H1 (cell line): ENCODE measurements at regions not wholly inside any gene's neighbourhood (a gene's known extent, or its start where the extent isn't known, plus 50 kb on each side); places are given as distances from the start of the nearest gene placed in this dataset.

Experiments
- ATF2 ChIP-seq: IDR thresholded peaks from 2 replicates; pipeline ENCODE4 v1.6.1; 2012; ENCODE audit warnings: low read length, inconsistent platforms
- CHD2 ChIP-seq: IDR thresholded peaks from 2 replicates; pipeline ENCODE4 v1.6.1; 2012; ENCODE audit warnings: low read length, improper control_type of control experiment
- MAFK ChIP-seq: IDR thresholded peaks from 2 replicates; pipeline ENCODE4 v1.6.1; 2012; ENCODE audit warnings: low read depth, mild to moderate bottlenecking, improper control_type of control experiment, low read length
- NANOG ChIP-seq: IDR thresholded peaks from 2 replicates; pipeline ENCODE4 v1.6.1; 2011; ENCODE audit warnings: low read length, low read depth, mild to moderate bottlenecking, inconsistent platforms; ENCODE audit not compliant: insufficient read depth, poor library complexity, severe bottlenecking
- POLR2A ChIP-seq, 2 experiments: IDR thresholded peaks; 1 replicate in 1 of 2; 2 replicates in 1 of 2; pipeline ENCODE4 v1.6.1; 2011; ENCODE audit warnings: low read depth in 2 of 2, low read length in 2 of 2, mild to moderate bottlenecking in 2 of 2; ENCODE audit errors: control extremely low read depth in 1 of 2
- RAD21 ChIP-seq, 2 experiments: IDR thresholded peaks in 1 of 2; conservative IDR thresholded peaks in 1 of 2; 2 replicates each; pipeline ENCODE4 v1.6.1; 2011; ENCODE audit warnings: low read depth in 2 of 2, low read length in 2 of 2, improper control_type of control experiment in 1 of 2, inconsistent platforms in 1 of 2, mild to moderate bottlenecking in 1 of 2, moderate library complexity in 1 of 2
- TEAD4 ChIP-seq: IDR thresholded peaks from 2 replicates; pipeline ENCODE4 v1.6.1; 2012; ENCODE audit warnings: low read depth, low read length, inconsistent platforms, mixed read lengths
- ZNF274 ChIP-seq: IDR thresholded peaks from 2 replicates; pipeline ENCODE4 v1.7.0; 2012; ENCODE audit warnings: low read length, borderline replicate concordance; ENCODE audit errors: extremely low read depth
- TF ChIP-seq, protein P1 (sequence below): fragments of 300-600 bp; sonication (generic); IDR thresholded peaks from 2 replicates; pipeline ENCODE4 v1.7.1; 2012; ENCODE audit warnings: low read length, moderate library complexity, mild to moderate bottlenecking, inconsistent platforms; ENCODE audit not compliant: insufficient replicate concordance
- TF ChIP-seq, protein P2 (sequence below): IDR thresholded peaks from 2 replicates; pipeline ENCODE4 v1.6.1; 2011; ENCODE audit warnings: low read depth, mild to moderate bottlenecking, low read length; ENCODE audit not compliant: insufficient read depth

- TF ChIP-seq, protein P1, sequence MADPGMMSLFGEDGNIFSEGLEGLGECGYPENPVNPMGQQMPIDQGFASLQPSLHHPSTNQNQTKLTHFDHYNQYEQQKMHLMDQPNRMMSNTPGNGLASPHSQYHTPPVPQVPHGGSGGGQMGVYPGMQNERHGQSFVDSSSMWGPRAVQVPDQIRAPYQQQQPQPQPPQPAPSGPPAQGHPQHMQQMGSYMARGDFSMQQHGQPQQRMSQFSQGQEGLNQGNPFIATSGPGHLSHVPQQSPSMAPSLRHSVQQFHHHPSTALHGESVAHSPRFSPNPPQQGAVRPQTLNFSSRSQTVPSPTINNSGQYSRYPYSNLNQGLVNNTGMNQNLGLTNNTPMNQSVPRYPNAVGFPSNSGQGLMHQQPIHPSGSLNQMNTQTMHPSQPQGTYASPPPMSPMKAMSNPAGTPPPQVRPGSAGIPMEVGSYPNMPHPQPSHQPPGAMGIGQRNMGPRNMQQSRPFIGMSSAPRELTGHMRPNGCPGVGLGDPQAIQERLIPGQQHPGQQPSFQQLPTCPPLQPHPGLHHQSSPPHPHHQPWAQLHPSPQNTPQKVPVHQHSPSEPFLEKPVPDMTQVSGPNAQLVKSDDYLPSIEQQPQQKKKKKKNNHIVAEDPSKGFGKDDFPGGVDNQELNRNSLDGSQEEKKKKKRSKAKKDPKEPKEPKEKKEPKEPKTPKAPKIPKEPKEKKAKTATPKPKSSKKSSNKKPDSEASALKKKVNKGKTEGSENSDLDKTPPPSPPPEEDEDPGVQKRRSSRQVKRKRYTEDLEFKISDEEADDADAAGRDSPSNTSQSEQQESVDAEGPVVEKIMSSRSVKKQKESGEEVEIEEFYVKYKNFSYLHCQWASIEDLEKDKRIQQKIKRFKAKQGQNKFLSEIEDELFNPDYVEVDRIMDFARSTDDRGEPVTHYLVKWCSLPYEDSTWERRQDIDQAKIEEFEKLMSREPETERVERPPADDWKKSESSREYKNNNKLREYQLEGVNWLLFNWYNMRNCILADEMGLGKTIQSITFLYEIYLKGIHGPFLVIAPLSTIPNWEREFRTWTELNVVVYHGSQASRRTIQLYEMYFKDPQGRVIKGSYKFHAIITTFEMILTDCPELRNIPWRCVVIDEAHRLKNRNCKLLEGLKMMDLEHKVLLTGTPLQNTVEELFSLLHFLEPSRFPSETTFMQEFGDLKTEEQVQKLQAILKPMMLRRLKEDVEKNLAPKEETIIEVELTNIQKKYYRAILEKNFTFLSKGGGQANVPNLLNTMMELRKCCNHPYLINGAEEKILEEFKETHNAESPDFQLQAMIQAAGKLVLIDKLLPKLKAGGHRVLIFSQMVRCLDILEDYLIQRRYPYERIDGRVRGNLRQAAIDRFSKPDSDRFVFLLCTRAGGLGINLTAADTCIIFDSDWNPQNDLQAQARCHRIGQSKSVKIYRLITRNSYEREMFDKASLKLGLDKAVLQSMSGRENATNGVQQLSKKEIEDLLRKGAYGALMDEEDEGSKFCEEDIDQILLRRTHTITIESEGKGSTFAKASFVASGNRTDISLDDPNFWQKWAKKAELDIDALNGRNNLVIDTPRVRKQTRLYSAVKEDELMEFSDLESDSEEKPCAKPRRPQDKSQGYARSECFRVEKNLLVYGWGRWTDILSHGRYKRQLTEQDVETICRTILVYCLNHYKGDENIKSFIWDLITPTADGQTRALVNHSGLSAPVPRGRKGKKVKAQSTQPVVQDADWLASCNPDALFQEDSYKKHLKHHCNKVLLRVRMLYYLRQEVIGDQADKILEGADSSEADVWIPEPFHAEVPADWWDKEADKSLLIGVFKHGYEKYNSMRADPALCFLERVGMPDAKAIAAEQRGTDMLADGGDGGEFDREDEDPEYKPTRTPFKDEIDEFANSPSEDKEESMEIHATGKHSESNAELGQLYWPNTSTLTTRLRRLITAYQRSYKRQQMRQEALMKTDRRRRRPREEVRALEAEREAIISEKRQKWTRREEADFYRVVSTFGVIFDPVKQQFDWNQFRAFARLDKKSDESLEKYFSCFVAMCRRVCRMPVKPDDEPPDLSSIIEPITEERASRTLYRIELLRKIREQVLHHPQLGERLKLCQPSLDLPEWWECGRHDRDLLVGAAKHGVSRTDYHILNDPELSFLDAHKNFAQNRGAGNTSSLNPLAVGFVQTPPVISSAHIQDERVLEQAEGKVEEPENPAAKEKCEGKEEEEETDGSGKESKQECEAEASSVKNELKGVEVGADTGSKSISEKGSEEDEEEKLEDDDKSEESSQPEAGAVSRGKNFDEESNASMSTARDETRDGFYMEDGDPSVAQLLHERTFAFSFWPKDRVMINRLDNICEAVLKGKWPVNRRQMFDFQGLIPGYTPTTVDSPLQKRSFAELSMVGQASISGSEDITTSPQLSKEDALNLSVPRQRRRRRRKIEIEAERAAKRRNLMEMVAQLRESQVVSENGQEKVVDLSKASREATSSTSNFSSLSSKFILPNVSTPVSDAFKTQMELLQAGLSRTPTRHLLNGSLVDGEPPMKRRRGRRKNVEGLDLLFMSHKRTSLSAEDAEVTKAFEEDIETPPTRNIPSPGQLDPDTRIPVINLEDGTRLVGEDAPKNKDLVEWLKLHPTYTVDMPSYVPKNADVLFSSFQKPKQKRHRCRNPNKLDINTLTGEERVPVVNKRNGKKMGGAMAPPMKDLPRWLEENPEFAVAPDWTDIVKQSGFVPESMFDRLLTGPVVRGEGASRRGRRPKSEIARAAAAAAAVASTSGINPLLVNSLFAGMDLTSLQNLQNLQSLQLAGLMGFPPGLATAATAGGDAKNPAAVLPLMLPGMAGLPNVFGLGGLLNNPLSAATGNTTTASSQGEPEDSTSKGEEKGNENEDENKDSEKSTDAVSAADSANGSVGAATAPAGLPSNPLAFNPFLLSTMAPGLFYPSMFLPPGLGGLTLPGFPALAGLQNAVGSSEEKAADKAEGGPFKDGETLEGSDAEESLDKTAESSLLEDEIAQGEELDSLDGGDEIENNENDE: no peak
- TF ChIP-seq, protein P2, sequence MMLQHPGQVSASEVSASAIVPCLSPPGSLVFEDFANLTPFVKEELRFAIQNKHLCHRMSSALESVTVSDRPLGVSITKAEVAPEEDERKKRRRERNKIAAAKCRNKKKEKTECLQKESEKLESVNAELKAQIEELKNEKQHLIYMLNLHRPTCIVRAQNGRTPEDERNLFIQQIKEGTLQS: no peak
- TF ChIP-seq ATF2 (no peak), RAD21 (IDR thresholded peaks at IDR 0.05 in 1 of 2, conservative IDR thresholded peaks at IDR 0.05 in 1 of 2; ENCODE audit: low read depth in 2 of 2, low read length in 2 of 2) (no peak), CHD2 (no peak), ZNF274 (no peak), NANOG (no peak), MAFK (no peak), POLR2A (IDR thresholded peaks at IDR 0.05; ENCODE audit: control extremely low read depth in 1 of 2, low read depth in 2 of 2, low read length in 2 of 2) (no peak), TEAD4 (no peak)
These were observed 57.3 kb upstream of the IL1R1 start (continued) for GRCh38 chr2:102085238-102085637.
